ENCODE measurements at regions not wholly inside any gene's neighbourhood (a gene's known extent, or its start where the extent isn't known, plus 50 kb on each side); places are given as distances from the start of the nearest gene placed in this dataset.
A peak's percentile ranks its signal among the peaks of the same experiment; 100 is the strongest.

- peaks cover 12% of the 10 kb centered on the region for H3K9me3 ChIP-seq (ENCODE audit: control insufficient read depth, insufficient read depth, low read length)
- H3K4me3 ChIP-seq (ENCODE audit: low read depth, low read length) = no peak overlapping the region
- H3K27ac ChIP-seq (ENCODE audit: low read depth, low read length) = no peak overlapping the region
- no peaks in the 10 kb centered on the region for H3K4me1 ChIP-seq (ENCODE audit: control insufficient read depth, insufficient read depth, low read length)
- no peaks in the 10 kb centered on the region for H3K27me3 ChIP-seq (ENCODE audit: control insufficient read depth, insufficient read depth, low read length)
- no peaks in the 10 kb centered on the region for H3K36me3 ChIP-seq (ENCODE audit: control insufficient read depth, insufficient read depth, low read length)
- H3K9ac ChIP-seq (ENCODE audit: low read depth, low read length) = no peak overlapping the region
Observed at GRCh38 chr4:96312046-96312685, 472.3 kb downstream of the PDHA2 start.

GRCh38 chr4:96315815-96316214, 475.9 kb downstream of the PDHA2 start:
- H3K36me3 ChIP-seq (ENCODE audit: control insufficient read depth, insufficient read depth, low read length) = no peaks in the 10 kb centered on the region
- no peaks in the 10 kb centered on the region for H3K27me3 ChIP-seq (ENCODE audit: control insufficient read depth, insufficient read depth, low read length)
- no peaks in the 10 kb centered on the region for H3K9me3 ChIP-seq (ENCODE audit: control insufficient read depth, insufficient read depth, low read length)
- H3K4me1 ChIP-seq (ENCODE audit: control insufficient read depth, insufficient read depth, low read length) = no peaks in the 10 kb centered on the region
- no peak overlapping the region for H3K4me3 ChIP-seq (ENCODE audit: low read depth, low read length)
- no peak overlapping the region for H3K9ac ChIP-seq (ENCODE audit: low read depth, low read length)
- H3K27ac ChIP-seq (ENCODE audit: low read depth, low read length) = no peak overlapping the region

GRCh38 chr4:96316776-96317175, 476.9 kb downstream of the PDHA2 start:
- no peak overlapping the region for H3K4me3 ChIP-seq (ENCODE audit: low read depth, low read length)
- H3K9me3 ChIP-seq (ENCODE audit: control insufficient read depth, insufficient read depth, low read length) = no peaks in the 10 kb centered on the region

GRCh38 chr4:96317891-96318290, 478.0 kb downstream of the PDHA2 start:
- Histone ChIP-seq H3K27ac (ENCODE audit: low read depth, low read length) (no peak overlapping the region), H3K9me3 (ENCODE audit: control insufficient read depth, insufficient read depth, low read length) (no peaks in the 10 kb centered on the region), H3K27me3 (ENCODE audit: control insufficient read depth, insufficient read depth, low read length) (no peaks in the 10 kb centered on the region), H3K36me3 (ENCODE audit: control insufficient read depth, insufficient read depth, low read length) (no peaks in the 10 kb centered on the region), H3K4me1 (ENCODE audit: control insufficient read depth, insufficient read depth, low read length) (no peaks in the 10 kb centered on the region), H3K4me3 (ENCODE audit: low read depth, low read length) (no peak overlapping the region), H3K9ac (ENCODE audit: low read depth, low read length) (no peak overlapping the region)

More at GRCh38 chr4:96316776-96317175, 476.9 kb downstream of the PDHA2 start:
- Histone ChIP-seq H3K27me3 (ENCODE audit: control insufficient read depth, insufficient read depth, low read length) (no peaks in the 10 kb centered on the region), H3K27ac (ENCODE audit: low read depth, low read length) (no peak overlapping the region), H3K4me1 (ENCODE audit: control insufficient read depth, insufficient read depth, low read length) (no peaks in the 10 kb centered on the region), H3K36me3 (ENCODE audit: control insufficient read depth, insufficient read depth, low read length) (no peaks in the 10 kb centered on the region), H3K9ac (ENCODE audit: low read depth, low read length) (no peak overlapping the region)

GRCh38 chr4:96326846-96327245, 487.0 kb downstream of the PDHA2 start:
- Histone ChIP-seq H3K4me1 (ENCODE audit: control insufficient read depth, insufficient read depth, low read length) (no peaks in the 10 kb centered on the region), H3K9ac (ENCODE audit: low read depth, low read length) (no peak overlapping the region), H3K27me3 (ENCODE audit: control insufficient read depth, insufficient read depth, low read length) (no peaks in the 10 kb centered on the region), H3K4me3 (ENCODE audit: low read depth, low read length) (no peak overlapping the region), H3K27ac (ENCODE audit: low read depth, low read length) (no peak overlapping the region), H3K9me3 (ENCODE audit: control insufficient read depth, insufficient read depth, low read length) (no peaks in the 10 kb centered on the region), H3K36me3 (ENCODE audit: control insufficient read depth, insufficient read depth, low read length) (no peaks in the 10 kb centered on the region)

GRCh38 chr4:96342196-96342595, 502.3 kb downstream of the PDHA2 start:
- Histone ChIP-seq H3K4me1 (ENCODE audit: control insufficient read depth, insufficient read depth, low read length) (peaks cover 37% of the 10 kb centered on the region), H3K27me3 (ENCODE audit: control insufficient read depth, insufficient read depth, low read length) (no peaks in the 10 kb centered on the region), H3K4me3 (ENCODE audit: low read depth, low read length) (no peak overlapping the region), H3K36me3 (ENCODE audit: control insufficient read depth, insufficient read depth, low read length) (no peaks in the 10 kb centered on the region), H3K9me3 (ENCODE audit: control insufficient read depth, insufficient read depth, low read length) (peaks cover 4% of the 10 kb centered on the region), H3K9ac (ENCODE audit: low read depth, low read length) (peak overlapping the region; percentile 32; the same call in 1 of the 2 replicates), H3K27ac (ENCODE audit: low read depth, low read length) (peak overlapping the region; percentile 96)

- Histone ChIP-seq H3K9me3 (ENCODE audit: control insufficient read depth, insufficient read depth, low read length) (peaks cover 6% of the 10 kb centered on the region), H3K27me3 (ENCODE audit: control insufficient read depth, insufficient read depth, low read length) (no peaks in the 10 kb centered on the region), H3K27ac (ENCODE audit: low read depth, low read length) (peak overlapping the region; percentile 96), H3K9ac (ENCODE audit: low read depth, low read length) (no peak overlapping the region), H3K4me3 (ENCODE audit: low read depth, low read length) (peak overlapping the region; percentile 22), H3K36me3 (ENCODE audit: control insufficient read depth, insufficient read depth, low read length) (no peaks in the 10 kb centered on the region), H3K4me1 (ENCODE audit: control insufficient read depth, insufficient read depth, low read length) (peaks cover 37% of the 10 kb centered on the region)
Observed at GRCh38 chr4:96342790-96343455, 503.0 kb downstream of the PDHA2 start.

GRCh38 chr4:96343836-96344235, 503.9 kb downstream of the PDHA2 start:
- peak overlapping the region; percentile 16; the same call in 1 of the 2 replicates for H3K9ac ChIP-seq (ENCODE audit: low read depth, low read length)
- no peaks in the 10 kb centered on the region for H3K27me3 ChIP-seq (ENCODE audit: control insufficient read depth, insufficient read depth, low read length)
- H3K27ac ChIP-seq (ENCODE audit: low read depth, low read length) = peak overlapping the region; percentile 96
- H3K9me3 ChIP-seq (ENCODE audit: control insufficient read depth, insufficient read depth, low read length) = peaks cover 3% of the 10 kb centered on the region; the same call in 1 of the 2 replicates
- peaks cover 37% of the 10 kb centered on the region for H3K4me1 ChIP-seq (ENCODE audit: control insufficient read depth, insufficient read depth, low read length)
- H3K4me3 ChIP-seq (ENCODE audit: low read depth, low read length) = peak overlapping the region; percentile 22; the same call in 1 of the 2 replicates
- H3K36me3 ChIP-seq (ENCODE audit: control insufficient read depth, insufficient read depth, low read length) = no peaks in the 10 kb centered on the region

GRCh38 chr4:96347582-96347981, 507.7 kb downstream of the PDHA2 start:
- H3K27ac ChIP-seq (ENCODE audit: low read depth, low read length) = no peak overlapping the region
- no peaks in the 10 kb centered on the region for H3K36me3 ChIP-seq (ENCODE audit: control insufficient read depth, insufficient read depth, low read length)
- H3K9ac ChIP-seq (ENCODE audit: low read depth, low read length) = no peak overlapping the region
- H3K9me3 ChIP-seq (ENCODE audit: control insufficient read depth, insufficient read depth, low read length) = peaks cover 3% of the 10 kb centered on the region; the same call in 1 of the 2 replicates
- peaks cover 33% of the 10 kb centered on the region for H3K4me1 ChIP-seq (ENCODE audit: control insufficient read depth, insufficient read depth, low read length)
- H3K4me3 ChIP-seq (ENCODE audit: low read depth, low read length) = no peak overlapping the region
- no peaks in the 10 kb centered on the region for H3K27me3 ChIP-seq (ENCODE audit: control insufficient read depth, insufficient read depth, low read length)

GRCh38 chr4:96352051-96352517, 512.2 kb downstream of the PDHA2 start:
- Histone ChIP-seq H3K9me3 (ENCODE audit: control insufficient read depth, insufficient read depth, low read length) (peaks cover 3% of the 10 kb centered on the region; the same call in 1 of the 2 replicates), H3K9ac (ENCODE audit: low read depth, low read length) (no peak overlapping the region), H3K27me3 (ENCODE audit: control insufficient read depth, insufficient read depth, low read length) (no peaks in the 10 kb centered on the region), H3K4me3 (ENCODE audit: low read depth, low read length) (no peak overlapping the region), H3K36me3 (ENCODE audit: control insufficient read depth, insufficient read depth, low read length) (no peaks in the 10 kb centered on the region), H3K27ac (ENCODE audit: low read depth, low read length) (no peak overlapping the region), H3K4me1 (ENCODE audit: control insufficient read depth, insufficient read depth, low read length) (peaks cover 20% of the 10 kb centered on the region; the same call in 1 of the 2 replicates)

- Histone ChIP-seq H3K4me1 (ENCODE audit: control insufficient read depth, insufficient read depth, low read length) (peaks cover 22% of the 10 kb centered on the region; the same call in 1 of the 2 replicates), H3K4me3 (ENCODE audit: low read depth, low read length) (no peak overlapping the region), H3K9me3 (ENCODE audit: control insufficient read depth, insufficient read depth, low read length) (no peaks in the 10 kb centered on the region), H3K9ac (ENCODE audit: low read depth, low read length) (no peak overlapping the region), H3K27ac (ENCODE audit: low read depth, low read length) (no peak overlapping the region), H3K27me3 (ENCODE audit: control insufficient read depth, insufficient read depth, low read length) (no peaks in the 10 kb centered on the region), H3K36me3 (ENCODE audit: control insufficient read depth, insufficient read depth, low read length) (no peaks in the 10 kb centered on the region)
Observed at GRCh38 chr4:96354036-96354712, 514.3 kb downstream of the PDHA2 start.

Data from HUES48 (cell line).